Progenitor cell of endocrine pancreas (in vitro differentiated cells): ENCODE measurements at regions not wholly inside any gene's neighbourhood (a gene's known extent, or its start where the extent isn't known, plus 50 kb on each side); places are given as distances from the start of the nearest gene placed in this dataset.

ENCODE experiments used
- DNase-seq: peaks from one replicate; pipeline ENCODE4 v3.0.0; 2021; ENCODE audit warnings: low spot score; ENCODE audit not compliant: unreplicated experiment
- H3K27ac Mint-ChIP-seq: 2 replicates; pipeline ENCODE4 v1.8.0; 2021; ENCODE audit warnings: mild to moderate bottlenecking, moderate library complexity, mixed read lengths
- H3K27me3 Mint-ChIP-seq: 2 replicates; pipeline ENCODE4 v1.8.0; 2021; ENCODE audit warnings: mixed read lengths
- H3K36me3 Mint-ChIP-seq: 2 replicates; pipeline ENCODE4 v1.8.0; 2022; ENCODE audit warnings: mixed read lengths; ENCODE audit not compliant: insufficient read depth
- H3K4me1 Mint-ChIP-seq: 2 replicates; pipeline ENCODE4 v1.8.0; 2021; ENCODE audit warnings: low read depth, mixed read lengths
- H3K4me3 Mint-ChIP-seq: 2 replicates; pipeline ENCODE4 v1.8.0; 2021; ENCODE audit warnings: low read depth, mild to moderate bottlenecking, moderate library complexity, mixed read lengths
- H3K9me3 Mint-ChIP-seq: 2 replicates; pipeline ENCODE4 v1.8.0; 2021; ENCODE audit warnings: low read depth, mixed read lengths
- CTCF ChIP-seq: fragments of 200-600 bp; sonication (generic); IDR thresholded peaks from one replicate; pipeline ENCODE4 v1.5.0; 2021; ENCODE audit warnings: antibody characterized with exemption, mild to moderate bottlenecking; ENCODE audit not compliant: unreplicated experiment

DNA sequence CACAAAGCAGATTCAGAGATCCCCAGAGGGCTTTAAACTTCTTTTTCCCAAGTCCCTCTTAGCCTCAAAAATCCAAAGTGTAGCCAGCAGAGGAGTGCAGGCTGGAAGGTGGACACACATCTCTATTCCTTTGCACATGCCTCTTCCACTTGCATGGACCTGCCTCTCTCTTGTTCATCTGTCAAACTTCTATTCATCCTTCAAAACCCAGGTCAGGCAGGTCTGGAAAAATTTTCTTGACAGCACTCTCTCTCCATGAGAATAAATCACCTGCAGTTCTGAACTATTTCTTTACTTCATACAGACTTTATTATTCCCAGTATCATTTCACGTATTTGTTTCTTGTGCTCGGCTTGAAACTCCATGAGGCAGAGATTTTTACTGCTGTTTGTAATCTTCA is 127.5 kb downstream of the SS18 start:
- Mint-ChIP-seq H3K4me3 (no peak overlapping the region), H3K27me3 (peaks cover 9% of the 10 kb centered on the region), H3K9me3 (no peaks in the 10 kb centered on the region), H3K4me1 (no peaks in the 10 kb centered on the region), H3K36me3 (no peaks in the 10 kb centered on the region), H3K27ac (no peak overlapping the region)
- no peak for TF ChIP-seq CTCF
- no peak for DNase-seq

GRCh38 chr18:25962176-25962575 is 128.2 kb downstream of the SS18 start:
- H3K27me3 Mint-ChIP-seq: peaks cover 9% of the 10 kb centered on the region
- DNase-seq: no peak
- no peak overlapping the region for H3K4me3 Mint-ChIP-seq
- no peak for TF ChIP-seq CTCF
- no peaks in the 10 kb centered on the region for H3K36me3 Mint-ChIP-seq
- peaks cover 1% of the 10 kb centered on the region for H3K4me1 Mint-ChIP-seq
- no peaks in the 10 kb centered on the region for H3K9me3 Mint-ChIP-seq
- no peak overlapping the region for H3K27ac Mint-ChIP-seq

GRCh38 chr18:25957017-25957416 is 133.4 kb downstream of the SS18 start:
- peaks cover 4% of the 10 kb centered on the region for H3K27me3 Mint-ChIP-seq
- H3K4me1 Mint-ChIP-seq: peaks cover 2% of the 10 kb centered on the region
- no peak overlapping the region for H3K27ac Mint-ChIP-seq

GRCh38 chr18:25953111-25953510 is 137.3 kb downstream of the SS18 start:
- no peaks in the 10 kb centered on the region for H3K9me3 Mint-ChIP-seq
- no peak overlapping the region for H3K27ac Mint-ChIP-seq
- no peaks in the 10 kb centered on the region for H3K36me3 Mint-ChIP-seq
- H3K27me3 Mint-ChIP-seq: no peaks in the 10 kb centered on the region
- no peak for DNase-seq
- no peak for TF ChIP-seq CTCF
- peaks cover 2% of the 10 kb centered on the region for H3K4me1 Mint-ChIP-seq
- no peak overlapping the region for H3K4me3 Mint-ChIP-seq

More at GRCh38 chr18:25957017-25957416, 133.4 kb downstream of the SS18 start:
- Mint-ChIP-seq H3K36me3 (no peaks in the 10 kb centered on the region), H3K9me3 (no peaks in the 10 kb centered on the region), H3K4me3 (no peak overlapping the region)
- DNase-seq: no peak
- no peak for TF ChIP-seq CTCF

GRCh38 chr18:25950321-25950720 is 140.1 kb downstream of the SS18 start:
- no peak for DNase-seq
- Mint-ChIP-seq H3K4me1 (no peaks in the 10 kb centered on the region), H3K36me3 (no peaks in the 10 kb centered on the region), H3K9me3 (no peaks in the 10 kb centered on the region), H3K4me3 (no peak overlapping the region), H3K27ac (no peak overlapping the region), H3K27me3 (no peaks in the 10 kb centered on the region)
- no peak for TF ChIP-seq CTCF
